Activated CD4-positive, alpha-beta T cell treated with anti-CD3 and anti-CD28 coated beads, Interleukin-2, amount 10 ng/mL, durations not matched to agents 7 days and 5 days (primary cell): ENCODE measurements at regions not wholly inside any gene's neighbourhood (a gene's known extent, or its start where the extent isn't known, plus 50 kb on each side); places are given as distances from the start of the nearest gene placed in this dataset.

ENCODE experiments used
- CTCF ChIA-PET: fragments of 350-600 bp; sonication (Branson Sonifier 250); formaldehyde crosslinking; loops from one replicate; lab custom pipeline; 2021; ENCODE audit warnings: antibody characterized with exemption; lab: Charles Lee
- POLR2A ChIA-PET: fragments of 350-600 bp; sonication (Branson Sonifier 250); formaldehyde crosslinking; loops from one replicate; lab custom pipeline; 2021; ENCODE audit warnings: antibody characterized with exemption; lab: Charles Lee
- DNase-seq: peaks from one replicate; pipeline ENCODE4 v3.0.0-alpha.2; 2020
- H3K27ac Mint-ChIP-seq: one replicate; pipeline ENCODE4 v1.8.0; 2021; ENCODE audit warnings: mild to moderate bottlenecking, moderate library complexity, mixed read lengths
- H3K27me3 Mint-ChIP-seq: one replicate; pipeline ENCODE4 v1.8.0; 2021; ENCODE audit warnings: mixed read lengths
- H3K36me3 Mint-ChIP-seq: one replicate; pipeline ENCODE4 v1.8.0; 2021; ENCODE audit warnings: low read depth, mixed read lengths
- H3K4me1 Mint-ChIP-seq: one replicate; pipeline ENCODE4 v1.8.0; 2021; ENCODE audit warnings: mixed read lengths
- H3K4me3 Mint-ChIP-seq: one replicate; pipeline ENCODE4 v1.8.0; 2021; ENCODE audit warnings: mild to moderate bottlenecking, moderate library complexity, mixed read lengths
- H3K9me3 Mint-ChIP-seq: one replicate; pipeline ENCODE4 v1.8.0; 2021; ENCODE audit warnings: mixed read lengths

GRCh38 chr6:104332364-104332763 is 527.4 kb downstream of the HACE1 start:
- H3K9me3 Mint-ChIP-seq = no peaks in the 10 kb centered on the region
- CTCF ChIA-PET = no interaction called here
- no peak overlapping the region for H3K27ac Mint-ChIP-seq
- no peak overlapping the region for H3K4me3 Mint-ChIP-seq
- POLR2A ChIA-PET = no interaction called here
- no peaks in the 10 kb centered on the region for H3K4me1 Mint-ChIP-seq
- DNase-seq = no peak
- no peaks in the 10 kb centered on the region for H3K27me3 Mint-ChIP-seq
- no peaks in the 10 kb centered on the region for H3K36me3 Mint-ChIP-seq

- Mint-ChIP-seq H3K36me3 (no peaks in the 10 kb centered on the region), H3K9me3 (no peaks in the 10 kb centered on the region), H3K4me1 (no peaks in the 10 kb centered on the region), H3K4me3 (no peak overlapping the region), H3K27ac (no peak overlapping the region), H3K27me3 (peaks cover 3% of the 10 kb centered on the region)
- CTCF ChIA-PET = interaction anchor here (1.1 kb wide), 1 partner anchor 8 kb away, joined by 4 read pairs; no protein-coding TSS in a partner anchor
- no peak for DNase-seq
- POLR2A ChIA-PET = no interaction called here
Measured at GRCh38 chr6:104326173-104327001, 533.3 kb downstream of the HACE1 start.

GRCh38 chr6:104325341-104326172 is 534.2 kb downstream of the HACE1 start:
- DNase-seq = no peak
- Mint-ChIP-seq H3K4me1 (no peaks in the 10 kb centered on the region), H3K36me3 (no peaks in the 10 kb centered on the region), H3K9me3 (no peaks in the 10 kb centered on the region), H3K27me3 (peaks cover 3% of the 10 kb centered on the region), H3K27ac (no peak overlapping the region), H3K4me3 (no peak overlapping the region)
- ChIA-PET CTCF (interaction anchor here (1.1 kb wide), 1 partner anchor 9 kb away, joined by 4 read pairs; no protein-coding TSS in a partner anchor), POLR2A (no interaction called here)

GRCh38 chr6:104324301-104324700 is 535.4 kb downstream of the HACE1 start:
- Mint-ChIP-seq H3K4me1 (no peaks in the 10 kb centered on the region), H3K36me3 (no peaks in the 10 kb centered on the region), H3K27me3 (peaks cover 3% of the 10 kb centered on the region), H3K27ac (no peak overlapping the region), H3K9me3 (no peaks in the 10 kb centered on the region), H3K4me3 (no peak overlapping the region)
- ChIA-PET POLR2A (no interaction called here), CTCF (interaction anchor here (0.8 kb wide), 1 partner anchor 9 kb away, joined by 3 read pairs; no protein-coding TSS in a partner anchor)
- DNase-seq = no peak

GRCh38 chr6:104322841-104323240 is 536.9 kb downstream of the HACE1 start:
- Mint-ChIP-seq H3K36me3 (no peaks in the 10 kb centered on the region), H3K9me3 (no peaks in the 10 kb centered on the region), H3K4me1 (no peaks in the 10 kb centered on the region), H3K4me3 (no peak overlapping the region), H3K27me3 (peaks cover 3% of the 10 kb centered on the region), H3K27ac (no peak overlapping the region)
- POLR2A ChIA-PET = no interaction called here
- CTCF ChIA-PET = no interaction called here
- no peak for DNase-seq

- no peaks in the 10 kb centered on the region for H3K4me1 Mint-ChIP-seq
- POLR2A ChIA-PET = no interaction called here
- DNase-seq = no peak
- peaks cover 3% of the 10 kb centered on the region for H3K27me3 Mint-ChIP-seq
- no peak overlapping the region for H3K4me3 Mint-ChIP-seq
- no peaks in the 10 kb centered on the region for H3K36me3 Mint-ChIP-seq
- no peaks in the 10 kb centered on the region for H3K9me3 Mint-ChIP-seq
- no peak overlapping the region for H3K27ac Mint-ChIP-seq
- CTCF ChIA-PET = no interaction called here
Measured at GRCh38 chr6:104321301-104321700, 538.4 kb downstream of the HACE1 start.

GRCh38 chr6:104320896-104321295 is 538.8 kb downstream of the HACE1 start:
- Mint-ChIP-seq H3K4me3 (no peak overlapping the region), H3K27ac (no peak overlapping the region), H3K9me3 (no peaks in the 10 kb centered on the region), H3K36me3 (no peaks in the 10 kb centered on the region), H3K27me3 (peaks cover 3% of the 10 kb centered on the region), H3K4me1 (no peaks in the 10 kb centered on the region)
- DNase-seq = no peak
- ChIA-PET CTCF (no interaction called here), POLR2A (no interaction called here)

GRCh38 chr6:104312851-104313250 is 546.9 kb downstream of the HACE1 start:
- Mint-ChIP-seq H3K27me3 (no peaks in the 10 kb centered on the region), H3K4me3 (no peak overlapping the region), H3K27ac (no peak overlapping the region), H3K36me3 (no peaks in the 10 kb centered on the region), H3K9me3 (no peaks in the 10 kb centered on the region), H3K4me1 (no peaks in the 10 kb centered on the region)
- CTCF ChIA-PET = interaction anchor here (0.9 kb wide), 1 partner anchor 11 kb away, joined by 3 read pairs; no protein-coding TSS in a partner anchor
- no peak for DNase-seq
- POLR2A ChIA-PET = no interaction called here

GRCh38 chr6:104306211-104306610 is 553.5 kb downstream of the HACE1 start:
- H3K27ac Mint-ChIP-seq = no peak overlapping the region
- CTCF ChIA-PET = no interaction called here
- no peaks in the 10 kb centered on the region for H3K4me1 Mint-ChIP-seq

GRCh38 chr6:104305206-104305605 is 554.5 kb downstream of the HACE1 start:
- no peaks in the 10 kb centered on the region for H3K4me1 Mint-ChIP-seq
- no peak overlapping the region for H3K4me3 Mint-ChIP-seq
- H3K27me3 Mint-ChIP-seq = no peaks in the 10 kb centered on the region
- H3K27ac Mint-ChIP-seq = no peak overlapping the region
- no peaks in the 10 kb centered on the region for H3K36me3 Mint-ChIP-seq
- H3K9me3 Mint-ChIP-seq = no peaks in the 10 kb centered on the region
- DNase-seq = no peak
- POLR2A ChIA-PET = no interaction called here
- CTCF ChIA-PET = no interaction called here

More at GRCh38 chr6:104306211-104306610, 553.5 kb downstream of the HACE1 start:
- POLR2A ChIA-PET = no interaction called here
- no peaks in the 10 kb centered on the region for H3K27me3 Mint-ChIP-seq
- H3K36me3 Mint-ChIP-seq = no peaks in the 10 kb centered on the region
- H3K9me3 Mint-ChIP-seq = no peaks in the 10 kb centered on the region
- no peak for DNase-seq
- H3K4me3 Mint-ChIP-seq = no peak overlapping the region

- no peaks in the 10 kb centered on the region for H3K36me3 Mint-ChIP-seq
- no peaks in the 10 kb centered on the region for H3K9me3 Mint-ChIP-seq
- H3K27me3 Mint-ChIP-seq = no peaks in the 10 kb centered on the region
- no peak overlapping the region for H3K27ac Mint-ChIP-seq
- H3K4me3 Mint-ChIP-seq = no peak overlapping the region
- ChIA-PET CTCF (no interaction called here), POLR2A (no interaction called here)
- H3K4me1 Mint-ChIP-seq = no peaks in the 10 kb centered on the region
- no peak for DNase-seq
Measured at GRCh38 chr6:104301951-104302350, 557.8 kb downstream of the HACE1 start.

- DNase-seq = no peak
- Mint-ChIP-seq H3K36me3 (no peaks in the 10 kb centered on the region), H3K9me3 (no peaks in the 10 kb centered on the region), H3K27me3 (no peaks in the 10 kb centered on the region), H3K27ac (no peak overlapping the region), H3K4me1 (no peaks in the 10 kb centered on the region), H3K4me3 (no peak overlapping the region)
- ChIA-PET POLR2A (no interaction called here), CTCF (no interaction called here)
Measured at GRCh38 chr6:104286641-104287040, 573.1 kb downstream of the HACE1 start.

- no peak overlapping the region for H3K27ac Mint-ChIP-seq
- H3K36me3 Mint-ChIP-seq = no peaks in the 10 kb centered on the region
- ChIA-PET CTCF (no interaction called here), POLR2A (no interaction called here)
- no peaks in the 10 kb centered on the region for H3K4me1 Mint-ChIP-seq
- H3K9me3 Mint-ChIP-seq = no peaks in the 10 kb centered on the region
- no peaks in the 10 kb centered on the region for H3K27me3 Mint-ChIP-seq
- no peak overlapping the region for H3K4me3 Mint-ChIP-seq
- no peak for DNase-seq
Measured at GRCh38 chr6:104284872-104285271, 574.8 kb downstream of the HACE1 start.
